SU-DHL-6 (cell line): ENCODE measurements at regions not wholly inside any gene's neighbourhood (a gene's known extent, or its start where the extent isn't known, plus 50 kb on each side); places are given as distances from the start of the nearest gene placed in this dataset.

Experiments used
- CTCF ChIP-seq: fragments of 200-600 bp; sonication (generic); IDR thresholded peaks from one replicate; pipeline ENCODE4 v1.5.1; 2017; ENCODE audit warnings: antibody characterized with exemption, mild to moderate bottlenecking, low read length, moderate library complexity; ENCODE audit not compliant: insufficient read depth, poor library complexity, severe bottlenecking
- EZH2phosphoT487 ChIP-seq: fragments of 200-600 bp; sonication (generic), shearing (Covaris generic); conservative IDR thresholded peaks from 2 replicates; pipeline ENCODE4 v1.6.1; 2018; ENCODE audit warnings: mild to moderate bottlenecking, antibody characterized with exemption, low read length, moderate library complexity, mixed read lengths

GRCh38 chr4:53858744-53859143 is 205.7 kb downstream of the CHIC2 start:
- TF ChIP-seq CTCF (no peak), EZH2phosphoT487 (no peak)
